ENCODE measurements at regions not wholly inside any gene's neighbourhood (a gene's known extent, or its start where the extent isn't known, plus 50 kb on each side); places are given as distances from the start of the nearest gene placed in this dataset.
"Not testable (repeated sequence)": the region's sequence is repeated elsewhere in the genome, so short reads cannot be mapped to it uniquely, and the experiment has no call there.

- DNase-seq (ENCODE audit: low spot score), result no peak
Measured at GRCh38 chrX:99091459-99091858, 1318.6 kb downstream of the PCDH19 start.

GRCh38 chrX:99078301-99078700, 1331.8 kb downstream of the PCDH19 start:
- no peak for DNase-seq (ENCODE audit: low spot score)

GRCh38 chrX:99077099-99077498, 1333.0 kb downstream of the PCDH19 start:
- DNase-seq (ENCODE audit: low spot score), result no peak

- no peak for DNase-seq (ENCODE audit: low spot score)
Measured at GRCh38 chrX:99073551-99073950, 1336.5 kb downstream of the PCDH19 start.

- DNase-seq (ENCODE audit: low spot score), result no peak
Measured at GRCh38 chrX:99051639-99052038, 1358.4 kb downstream of the PCDH19 start.

- no peak for DNase-seq (ENCODE audit: low spot score)
Measured at GRCh38 chrX:99033226-99033901, 1376.7 kb downstream of the PCDH19 start.

- DNase-seq (ENCODE audit: low spot score), result no peak
Measured at GRCh38 chrX:99010957-99011356, 1399.1 kb downstream of the PCDH19 start.

- no peak for DNase-seq (ENCODE audit: low spot score)
Measured at GRCh38 chrX:99001286-99001685, 1408.8 kb downstream of the PCDH19 start.

GRCh38 chrX:98962996-98963395, 1447.1 kb downstream of the PCDH19 start:
- DNase-seq (ENCODE audit: low spot score), result no peak

- no peak for DNase-seq (ENCODE audit: low spot score)
Measured at GRCh38 chrX:98956014-98956413, 1454.1 kb downstream of the PCDH19 start.

- no peak for DNase-seq (ENCODE audit: low spot score)
Measured at GRCh38 chrX:98939456-98939855, 1470.6 kb downstream of the PCDH19 start.

GRCh38 chrX:98931216-98931615, 1478.9 kb downstream of the PCDH19 start:
- no peak for DNase-seq (ENCODE audit: low spot score)

GRCh38 chrX:98924511-98924910, 1485.6 kb downstream of the PCDH19 start:
- DNase-seq (ENCODE audit: low spot score), result no peak

- DNase-seq (ENCODE audit: low spot score), result no peak
Measured at GRCh38 chrX:98897191-98897590, 1512.9 kb downstream of the PCDH19 start.

GRCh38 chrX:98850639-98851038, 1559.4 kb downstream of the PCDH19 start:
- DNase-seq (ENCODE audit: low spot score), result not testable (repeated sequence)

Measured in mucosa of gallbladder (tissue), 1 donor.